ENCODE measurements at regions not wholly inside any gene's neighbourhood (a gene's known extent, or its start where the extent isn't known, plus 50 kb on each side); places are given as distances from the start of the nearest gene placed in this dataset.

- no peaks in the 10 kb centered on the region for H3K79me2 ChIP-seq (ENCODE audit: insufficient read depth, low read length)
- H3K23ac ChIP-seq (ENCODE audit: insufficient read length, low read depth, low read length) = no peak overlapping the region
- H2BK15ac ChIP-seq (ENCODE audit: low read depth, low read length) = no peak overlapping the region
- no peak overlapping the region for H3K14ac ChIP-seq (ENCODE audit: insufficient read depth, low read length)
- H4K5ac ChIP-seq (ENCODE audit: insufficient read length, low read depth, low read length) = no peak overlapping the region
- WGBS (ENCODE audit: extremely low coverage, insufficient read length, low lambda C conversion rate) = no CpG with 5 or more reads among the region's 2 CpGs
- H3K27me3 ChIP-seq (ENCODE audit: insufficient read depth, low read length) = peaks cover 66% of the 10 kb centered on the region
- no peak overlapping the region for H2BK120ac ChIP-seq (ENCODE audit: low read depth, low read length, poor library complexity, severe bottlenecking)
- peaks cover 0 to 4% (median 3%) of the 10 kb centered on the region in 3 experiments; a peak in 2 of 7 replicates for H3K36me3 Mint-ChIP-seq (ENCODE audit: insufficient read depth in 1 of 3, low read depth in 3 of 3)
- no peaks in the 10 kb centered on the region for H3K9me3 ChIP-seq (ENCODE audit: control insufficient read depth, low read depth, low read length)
- peaks cover 99% of the 10 kb centered on the region for H3K27me3 Mint-ChIP-seq (ENCODE audit: low read depth)
- H4K91ac ChIP-seq (ENCODE audit: insufficient read length, low read depth, low read length) = no peak overlapping the region
- no peak overlapping the region for H3K4ac ChIP-seq (ENCODE audit: low read depth, low read length)
- no peak overlapping the region for H3K9ac ChIP-seq (ENCODE audit: extremely low read depth, insufficient read length, low read length)
- no peak overlapping the region for H2AK5ac ChIP-seq (ENCODE audit: insufficient read length, low read length)
- H2BK5ac ChIP-seq (ENCODE audit: insufficient read length, low read length) = no peak overlapping the region
- H3K4me3 Mint-ChIP-seq = no peak overlapping the region
- no peak overlapping the region for H3K56ac ChIP-seq (ENCODE audit: insufficient read length, low read depth, low read length)
- H2BK12ac ChIP-seq (ENCODE audit: insufficient read length, low read depth, low read length) = no peak overlapping the region
- no peak overlapping the region for H3K4me2 ChIP-seq (ENCODE audit: insufficient read depth, insufficient read length, low read length)
- no peaks in the 10 kb centered on the region for H4K20me1 ChIP-seq (ENCODE audit: control insufficient read depth, insufficient read depth, insufficient read length)
- no peaks in the 10 kb centered on the region for H3K79me1 ChIP-seq (ENCODE audit: insufficient read depth, low read depth, low read length, poor library complexity, severe bottlenecking)
- H2AFZ ChIP-seq (ENCODE audit: low read length) = no peak overlapping the region
- no peaks in the 10 kb centered on the region for H3K4me1 Mint-ChIP-seq
- H3K27ac Mint-ChIP-seq = no peak overlapping the region
- H3K4me1 ChIP-seq (ENCODE audit: insufficient read depth, low read length) = no peaks in the 10 kb centered on the region
- no peak overlapping the region for H2BK20ac ChIP-seq (ENCODE audit: low read depth, low read length, poor library complexity, severe bottlenecking)
- H3K18ac ChIP-seq (ENCODE audit: insufficient read length, low read depth, low read length) = no peak overlapping the region
- no peak for TF ChIP-seq CTCF (conservative IDR thresholded peaks at IDR 0.05)
- no peak for DNase-seq
- H3T11ph ChIP-seq (ENCODE audit: low read length) = no peak overlapping the region
- peaks cover 5 to 9% of the 10 kb centered on the region in 2 experiments; a peak in 3 of 5 replicates for H3K9me3 Mint-ChIP-seq
- no peak overlapping the region for H4K8ac ChIP-seq (replicated peaks; ENCODE audit: insufficient read length, low read depth, low read length)
- no peaks in the 10 kb centered on the region for H3K23me2 ChIP-seq (ENCODE audit: insufficient read length, low read depth, low read length, poor library complexity, severe bottlenecking)
- no peak overlapping the region for H3K27ac ChIP-seq (ENCODE audit: insufficient read length, low read depth, low read length)
These were observed 83.1 kb downstream of the VPREB1 start for GRCh38 chr22:22327723-22328122.
